Astrocyte (in vitro differentiated cells and primary cell): ENCODE measurements at regions not wholly inside any gene's neighbourhood (a gene's known extent, or its start where the extent isn't known, plus 50 kb on each side); places are given as distances from the start of the nearest gene placed in this dataset.

Experiments
- DNase-seq: peaks from one replicate; pipeline ENCODE4 v3.0.0-alpha.2; 2010; ENCODE audit warnings: low read depth
- FAIRE-seq: peaks from 2 replicates; lab custom pipeline; 2011; peaks lifted over from hg19 to GRCh38; lab: Jason Lieb, UNC
- H2AFZ ChIP-seq: 2 replicates; pipeline ENCODE4 v1.6.0; 2012; ENCODE audit warnings: low read depth, low read length, inconsistent platforms
- H3K27ac ChIP-seq: 2 replicates; pipeline ENCODE4 v1.5.1; 2011; ENCODE audit warnings: low read depth, low read length, inconsistent platforms
- H3K27me3 ChIP-seq: 2 replicates; pipeline ENCODE4 v1.6.0; 2011; ENCODE audit warnings: low read length, inconsistent platforms; ENCODE audit not compliant: insufficient read depth
- H3K36me3 ChIP-seq: 2 replicates; pipeline ENCODE4 v1.5.1; 2011; ENCODE audit warnings: low read length, inconsistent platforms; ENCODE audit not compliant: insufficient read depth
- H3K4me1 ChIP-seq: 2 replicates; pipeline ENCODE4 v1.5.1; 2011; ENCODE audit warnings: low read length, inconsistent platforms; ENCODE audit not compliant: insufficient read depth
- H3K4me2 ChIP-seq: 2 replicates; pipeline ENCODE4 v1.6.0; 2012; ENCODE audit warnings: low read length, inconsistent platforms
- H3K4me3 ChIP-seq: 2 replicates; pipeline ENCODE4 v1.5.1; 2011; ENCODE audit warnings: low read depth, mild to moderate bottlenecking, low read length, inconsistent platforms; ENCODE audit not compliant: insufficient read depth
- H3K79me2 ChIP-seq: 2 replicates; pipeline ENCODE4 v1.6.0; 2012; ENCODE audit warnings: mild to moderate bottlenecking, low read length, inconsistent platforms; ENCODE audit not compliant: insufficient read depth
- H3K9ac ChIP-seq: 2 replicates; pipeline ENCODE4 v1.6.0; 2012; ENCODE audit warnings: mild to moderate bottlenecking, low read length, inconsistent platforms
- H3K9me3 ChIP-seq: 2 replicates; pipeline ENCODE4 v1.5.1; 2012; ENCODE audit warnings: low read depth, mild to moderate bottlenecking, low read length, inconsistent platforms; ENCODE audit not compliant: insufficient read depth
- H4K20me1 ChIP-seq: 2 replicates; pipeline ENCODE4 v1.6.0; 2012; ENCODE audit warnings: low read length, inconsistent platforms; ENCODE audit not compliant: insufficient read depth
- H3K27ac Mint-ChIP-seq: one replicate; pipeline ENCODE4 v1.8.0; 2021; ENCODE audit warnings: mild to moderate bottlenecking, mixed read lengths; ENCODE audit not compliant: unreplicated experiment
- H3K27me3 Mint-ChIP-seq: one replicate; pipeline ENCODE4 v1.8.0; 2021; ENCODE audit warnings: low read depth, mixed read lengths; ENCODE audit not compliant: unreplicated experiment
- H3K36me3 Mint-ChIP-seq: one replicate; pipeline ENCODE4 v1.8.0; 2021; ENCODE audit warnings: low read depth, mixed read lengths; ENCODE audit not compliant: unreplicated experiment
- H3K4me1 Mint-ChIP-seq: one replicate; pipeline ENCODE4 v1.8.0; 2021; ENCODE audit warnings: low read depth, mixed read lengths; ENCODE audit not compliant: unreplicated experiment
- H3K4me3 Mint-ChIP-seq: one replicate; pipeline ENCODE4 v1.8.0; 2021; ENCODE audit warnings: mild to moderate bottlenecking, moderate library complexity, mixed read lengths; ENCODE audit not compliant: unreplicated experiment
- H3K9me3 Mint-ChIP-seq: one replicate; pipeline ENCODE4 v1.8.0; 2021; ENCODE audit warnings: mild to moderate bottlenecking, mixed read lengths; ENCODE audit not compliant: unreplicated experiment
- EZH2 ChIP-seq: IDR thresholded peaks from 2 replicates; pipeline ENCODE4 v1.6.1; 2012; ENCODE audit warnings: mild to moderate bottlenecking, low read length, inconsistent platforms; ENCODE audit not compliant: insufficient read depth
- TF ChIP-seq, protein P1 (sequence below): IDR thresholded peaks from 2 replicates; pipeline ENCODE4 v1.5.1; 2011; ENCODE audit warnings: low read depth, mild to moderate bottlenecking, inconsistent platforms, low read length, moderate library complexity; ENCODE audit not compliant: insufficient read depth

DNA sequence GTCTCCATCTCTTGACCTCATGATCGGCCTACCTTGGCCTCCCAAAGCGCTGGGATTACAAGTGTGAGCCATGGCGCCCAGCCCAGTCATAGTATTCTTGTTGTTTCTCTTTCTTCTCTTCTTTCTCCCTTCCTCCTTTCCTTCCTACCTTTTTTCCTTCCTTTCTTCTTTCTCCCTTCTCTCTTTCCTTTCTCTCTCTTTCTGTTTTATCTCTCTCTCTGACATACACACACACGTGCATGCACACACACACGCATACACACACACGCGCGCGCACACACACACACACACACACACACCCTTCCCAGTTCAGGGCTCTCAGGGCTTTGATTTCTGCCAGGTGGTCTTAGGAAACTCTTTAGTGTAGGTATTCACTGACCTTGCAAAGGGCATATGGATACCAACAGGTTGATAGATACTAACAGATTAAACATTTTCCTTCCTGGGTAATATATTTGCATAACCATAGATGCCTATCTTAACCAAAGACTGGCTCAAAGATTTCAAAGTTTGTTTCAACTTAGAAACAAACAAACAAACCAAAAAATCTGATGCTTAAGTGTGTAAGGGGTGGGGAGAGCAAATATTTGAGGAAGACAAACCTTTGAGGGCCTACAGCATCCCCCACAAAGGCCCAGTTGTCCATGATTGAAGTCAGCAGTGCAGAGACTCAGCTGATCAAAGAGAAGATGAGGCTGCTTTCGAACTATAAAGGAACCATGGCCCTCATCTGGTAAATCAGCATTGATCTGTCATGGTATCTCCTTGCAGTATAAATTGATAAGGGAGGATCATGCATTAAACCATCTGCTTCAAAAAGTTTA is 288.2 kb upstream of the SEMA6A start:
- H3K4me1 ChIP-seq = no peaks in the 10 kb centered on the region
- Mint-ChIP-seq H3K27ac (no peak overlapping the region), H3K27me3 (peaks cover 3% of the 10 kb centered on the region), H3K4me1 (peaks cover 21% of the 10 kb centered on the region), H3K36me3 (no peaks in the 10 kb centered on the region), H3K4me3 (no peak overlapping the region), H3K9me3 (no peaks in the 10 kb centered on the region)
- no peak overlapping the region for H3K9ac ChIP-seq
- no peak overlapping the region for H3K27ac ChIP-seq
- FAIRE-seq (no peak), DNase-seq (no peak)
- no peaks in the 10 kb centered on the region for H3K27me3 ChIP-seq
- H3K36me3 ChIP-seq = no peaks in the 10 kb centered on the region
- TF ChIP-seq, protein P1, sequence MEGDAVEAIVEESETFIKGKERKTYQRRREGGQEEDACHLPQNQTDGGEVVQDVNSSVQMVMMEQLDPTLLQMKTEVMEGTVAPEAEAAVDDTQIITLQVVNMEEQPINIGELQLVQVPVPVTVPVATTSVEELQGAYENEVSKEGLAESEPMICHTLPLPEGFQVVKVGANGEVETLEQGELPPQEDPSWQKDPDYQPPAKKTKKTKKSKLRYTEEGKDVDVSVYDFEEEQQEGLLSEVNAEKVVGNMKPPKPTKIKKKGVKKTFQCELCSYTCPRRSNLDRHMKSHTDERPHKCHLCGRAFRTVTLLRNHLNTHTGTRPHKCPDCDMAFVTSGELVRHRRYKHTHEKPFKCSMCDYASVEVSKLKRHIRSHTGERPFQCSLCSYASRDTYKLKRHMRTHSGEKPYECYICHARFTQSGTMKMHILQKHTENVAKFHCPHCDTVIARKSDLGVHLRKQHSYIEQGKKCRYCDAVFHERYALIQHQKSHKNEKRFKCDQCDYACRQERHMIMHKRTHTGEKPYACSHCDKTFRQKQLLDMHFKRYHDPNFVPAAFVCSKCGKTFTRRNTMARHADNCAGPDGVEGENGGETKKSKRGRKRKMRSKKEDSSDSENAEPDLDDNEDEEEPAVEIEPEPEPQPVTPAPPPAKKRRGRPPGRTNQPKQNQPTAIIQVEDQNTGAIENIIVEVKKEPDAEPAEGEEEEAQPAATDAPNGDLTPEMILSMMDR = no peak
- TF ChIP-seq EZH2 = no peak
- H3K9me3 ChIP-seq = no peaks in the 10 kb centered on the region
- no peak overlapping the region for H3K4me2 ChIP-seq
- no peaks in the 10 kb centered on the region for H3K79me2 ChIP-seq
- H4K20me1 ChIP-seq = no peaks in the 10 kb centered on the region
- H3K4me3 ChIP-seq = no peak overlapping the region
- H2AFZ ChIP-seq = no peak overlapping the region

DNA sequence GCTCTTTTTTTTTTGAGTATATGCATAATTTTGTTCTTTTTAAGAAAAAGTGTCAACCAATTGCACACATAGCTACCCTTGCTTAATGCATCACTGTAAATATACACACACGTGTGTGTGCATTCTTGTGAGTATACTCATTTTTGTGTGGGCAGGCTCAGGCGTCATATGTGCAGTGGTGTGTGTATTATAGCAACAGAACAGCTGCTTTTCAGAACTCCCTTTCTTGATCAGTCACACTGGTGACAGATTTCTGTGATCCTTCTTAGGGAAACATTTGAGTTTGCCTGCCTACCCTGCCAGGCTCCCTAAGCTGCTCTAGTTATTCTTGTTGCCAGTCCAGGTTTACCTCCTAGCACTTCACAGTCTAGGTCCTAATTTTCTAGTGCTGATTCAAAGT is 287.0 kb upstream of the SEMA6A start:
- no peak overlapping the region for H3K27ac ChIP-seq
- no peak overlapping the region for H3K4me2 ChIP-seq
- H3K4me1 ChIP-seq = no peaks in the 10 kb centered on the region
- no peak overlapping the region for H3K4me3 ChIP-seq
- Mint-ChIP-seq H3K9me3 (no peaks in the 10 kb centered on the region), H3K27ac (no peak overlapping the region), H3K4me1 (peaks cover 21% of the 10 kb centered on the region), H3K4me3 (no peak overlapping the region), H3K36me3 (no peaks in the 10 kb centered on the region), H3K27me3 (peaks cover 7% of the 10 kb centered on the region)
- no peaks in the 10 kb centered on the region for H3K79me2 ChIP-seq
- H3K36me3 ChIP-seq = no peaks in the 10 kb centered on the region
- DNase-seq (no peak), FAIRE-seq (no peak)
- H3K27me3 ChIP-seq = no peaks in the 10 kb centered on the region
- H3K9me3 ChIP-seq = no peaks in the 10 kb centered on the region
- H3K9ac ChIP-seq = no peak overlapping the region
- TF ChIP-seq, protein P1 = no peak
- no peak for TF ChIP-seq EZH2
- no peak overlapping the region for H2AFZ ChIP-seq
- H4K20me1 ChIP-seq = no peaks in the 10 kb centered on the region

DNA sequence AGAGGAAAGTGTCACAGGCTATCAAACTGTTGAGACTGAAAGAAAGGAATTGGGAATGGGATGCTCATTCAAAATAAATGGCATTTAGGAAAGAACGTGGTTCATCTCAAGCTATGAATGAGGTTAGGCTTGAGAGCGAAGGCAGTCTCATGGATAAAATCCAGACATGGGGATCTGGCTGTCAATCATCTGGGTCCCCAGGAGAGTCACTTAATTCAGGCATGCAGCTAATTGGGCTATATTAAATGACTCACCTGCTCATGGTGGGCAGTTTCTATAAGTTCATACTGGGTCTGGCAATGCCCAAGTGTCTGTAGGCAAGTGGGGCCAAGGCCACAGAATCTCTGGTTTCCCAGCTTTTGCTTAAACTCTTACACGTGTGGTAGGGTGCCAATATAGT is 286.5 kb upstream of the SEMA6A start:
- Mint-ChIP-seq H3K27ac (no peak overlapping the region), H3K4me1 (peaks cover 21% of the 10 kb centered on the region), H3K27me3 (peaks cover 10% of the 10 kb centered on the region), H3K9me3 (no peaks in the 10 kb centered on the region), H3K36me3 (no peaks in the 10 kb centered on the region), H3K4me3 (no peak overlapping the region)
- H2AFZ ChIP-seq = no peak overlapping the region
- DNase-seq (no peak), FAIRE-seq (no peak)
- H3K4me1 ChIP-seq = no peaks in the 10 kb centered on the region
- no peak overlapping the region for H3K27ac ChIP-seq
- no peak overlapping the region for H3K9ac ChIP-seq
- no peaks in the 10 kb centered on the region for H3K79me2 ChIP-seq
- TF ChIP-seq, protein P1 = no peak
- no peak for TF ChIP-seq EZH2
- no peak overlapping the region for H3K4me2 ChIP-seq
- no peak overlapping the region for H3K4me3 ChIP-seq
- H3K27me3 ChIP-seq = no peaks in the 10 kb centered on the region
- H3K36me3 ChIP-seq = no peaks in the 10 kb centered on the region
- H4K20me1 ChIP-seq = no peaks in the 10 kb centered on the region
- H3K9me3 ChIP-seq = no peaks in the 10 kb centered on the region
